Left lung (tissue), 4 donors: ENCODE measurements at regions not wholly inside any gene's neighbourhood (a gene's known extent, or its start where the extent isn't known, plus 50 kb on each side); places are given as distances from the start of the nearest gene placed in this dataset.

ENCODE experiments used
- ATAC-seq: fragments of 200-7000 bp; cut with Tn5 transposase; one replicate; pipeline ENCODE4 v1.9.1; 2020; ENCODE audit warnings: moderate library complexity
- DNase-seq, 4 donors: peaks; one replicate each; pipeline ENCODE4 v3.0.0-alpha.2; 2013 to 2020
- H3K27ac ChIP-seq, 2 donors: fragments of 200-600 bp; sonication (generic) in 1 of 2; one replicate each; pipeline versions ENCODE4 v1.5.0 to v1.8.0; 2020 to 2021
- H3K27me3 ChIP-seq, 2 donors: fragments of 200-600 bp; sonication (generic) in 1 of 2; one replicate each; pipeline versions ENCODE4 v1.5.0 to v1.8.0; 2020 to 2021
- H3K36me3 ChIP-seq, 2 donors: fragments of 200-600 bp; sonication (generic) in 1 of 2; one replicate each; pipeline versions ENCODE4 v1.5.0 to v1.8.0; 2020 to 2021
- H3K4me1 ChIP-seq, 2 donors: fragments of 200-600 bp; one replicate each; pipeline ENCODE4 v1.8.0; 2021
- H3K4me3 ChIP-seq, 2 donors: fragments of 200-600 bp; sonication (generic) in 1 of 2; one replicate each; pipeline versions ENCODE4 v1.5.0 to v1.8.0; 2020 to 2021; ENCODE audit warnings: mild to moderate bottlenecking in 1 of 2
- H3K9me3 ChIP-seq, 2 donors: fragments of 200-600 bp; sonication (generic) in 1 of 2; one replicate each; pipeline versions ENCODE4 v1.5.0 to v1.8.0; 2020 to 2021
- CTCF ChIP-seq, 2 donors: fragments of 200-600 bp; sonication (generic) in 1 of 2; IDR thresholded peaks; one replicate each; pipeline versions ENCODE4 v1.5.0 to v1.8.0; 2021; ENCODE audit warnings: antibody characterized with exemption in 2 of 2
- intact Hi-C, 2 donors: fragments of 100-400 bp; cut with DNase I; formaldehyde crosslinking; loops; one replicate each; pipeline versions ENCODE4 v1.11.2 to v1.14.2; 2022
- donor health status: DM: no; HTN: yes; CAD: no.
- donor health status: DM: no; HTN: no; CAD: no.

GRCh38 chr18:39730606-39731005 lies 2165.0 kb upstream of the CELF4 start:
- Histone ChIP-seq H3K9me3 (no peaks in the 10 kb centered on the region), H3K27me3 (no peaks in the 10 kb centered on the region), H3K36me3 (no peaks in the 10 kb centered on the region), H3K4me1 (no peaks in the 10 kb centered on the region), H3K4me3 (no peak overlapping the region), H3K27ac (no peak overlapping the region)
- DNase-seq (no peak), ATAC-seq (no peak)
- intact Hi-C loops: no loop called here
- TF ChIP-seq CTCF (IDR thresholded peaks at IDR 0.05): no peak

GRCh38 chr18:39724652-39725051 lies 2159.1 kb upstream of the CELF4 start:
- ATAC-seq: no peak
- no peak for DNase-seq
- Histone ChIP-seq H3K36me3 (no peaks in the 10 kb centered on the region), H3K27me3 (no peaks in the 10 kb centered on the region), H3K27ac (no peak overlapping the region), H3K9me3 (no peaks in the 10 kb centered on the region), H3K4me3 (no peak overlapping the region), H3K4me1 (no peaks in the 10 kb centered on the region)
- intact Hi-C loops: no loop called here
- TF ChIP-seq CTCF (IDR thresholded peaks at IDR 0.05): no peak

GRCh38 chr18:39721712-39722111 lies 2156.1 kb upstream of the CELF4 start:
- H3K27ac ChIP-seq: no peak overlapping the region
- no peaks in the 10 kb centered on the region for H3K4me1 ChIP-seq
- no peak overlapping the region for H3K4me3 ChIP-seq
- H3K36me3 ChIP-seq: no peaks in the 10 kb centered on the region
- no peak for TF ChIP-seq CTCF (IDR thresholded peaks at IDR 0.05)
- DNase-seq (no peak), ATAC-seq (no peak)
- intact Hi-C loops: no loop called here
- H3K27me3 ChIP-seq: no peaks in the 10 kb centered on the region
- no peaks in the 10 kb centered on the region for H3K9me3 ChIP-seq

GRCh38 chr18:39713961-39714360 lies 2148.4 kb upstream of the CELF4 start:
- intact Hi-C loops: no loop called here

GRCh38 chr18:39711701-39712100 lies 2146.1 kb upstream of the CELF4 start:
- Histone ChIP-seq H3K4me1 (no peaks in the 10 kb centered on the region), H3K27me3 (no peaks in the 10 kb centered on the region), H3K27ac (no peak overlapping the region), H3K36me3 (no peaks in the 10 kb centered on the region), H3K4me3 (no peak overlapping the region), H3K9me3 (no peaks in the 10 kb centered on the region)
- no peak for TF ChIP-seq CTCF (IDR thresholded peaks at IDR 0.05)
- DNase-seq (no peak), ATAC-seq (no peak)
- intact Hi-C loops: no loop called here

More at GRCh38 chr18:39713961-39714360, 2148.4 kb upstream of the CELF4 start:
- Histone ChIP-seq H3K27me3 (no peaks in the 10 kb centered on the region), H3K36me3 (no peaks in the 10 kb centered on the region), H3K4me3 (no peak overlapping the region), H3K9me3 (no peaks in the 10 kb centered on the region), H3K27ac (no peak overlapping the region), H3K4me1 (no peaks in the 10 kb centered on the region)
- DNase-seq (no peak), ATAC-seq (no peak)
- TF ChIP-seq CTCF (IDR thresholded peaks at IDR 0.05): no peak
